SKM-1 treated with dmso at 0.1 percent for 144 hours (cell line): ENCODE measurements at regions not wholly inside any gene's neighbourhood (a gene's known extent, or its start where the extent isn't known, plus 50 kb on each side); places are given as distances from the start of the nearest gene placed in this dataset.

ENCODE experiments used
- DNase-seq: peaks from one replicate; lab custom pipeline; 2025; ENCODE audit not compliant: unreplicated experiment; lab: John Stamatoyannopoulos, UW

- DNase-seq: no peak
Measured at GRCh38 chr11:127625402-127625801, 624.8 kb upstream of the KIRREL3 start.

GRCh38 chr11:127624306-127624856 is 623.8 kb upstream of the KIRREL3 start:
- no peak for DNase-seq

GRCh38 chr11:127622686-127623085 is 622.1 kb upstream of the KIRREL3 start:
- DNase-seq: no peak

GRCh38 chr11:127620671-127621070 is 620.1 kb upstream of the KIRREL3 start:
- DNase-seq: no peak

GRCh38 chr11:127619946-127620345 is 619.4 kb upstream of the KIRREL3 start:
- DNase-seq: no peak

- no peak for DNase-seq
Measured at GRCh38 chr11:127618721-127619120, 618.2 kb upstream of the KIRREL3 start.

- no peak for DNase-seq
Measured at GRCh38 chr11:127616158-127616557, 615.6 kb upstream of the KIRREL3 start.

- DNase-seq: no peak
Measured at GRCh38 chr11:127612607-127613006, 612.0 kb upstream of the KIRREL3 start.

- DNase-seq: no peak
Measured at GRCh38 chr11:127609025-127609773, 608.6 kb upstream of the KIRREL3 start.

- no peak for DNase-seq
Measured at GRCh38 chr11:127607487-127608085, 607.0 kb upstream of the KIRREL3 start.

GRCh38 chr11:127601578-127601977 is 601.0 kb upstream of the KIRREL3 start:
- DNase-seq: no peak

GRCh38 chr11:127600674-127601073 is 600.1 kb upstream of the KIRREL3 start:
- DNase-seq: no peak

GRCh38 chr11:127598476-127598875 is 597.9 kb upstream of the KIRREL3 start:
- DNase-seq: no peak

GRCh38 chr11:127596433-127596832 is 595.9 kb upstream of the KIRREL3 start:
- DNase-seq: no peak

GRCh38 chr11:127592371-127592770 is 591.8 kb upstream of the KIRREL3 start:
- DNase-seq: no peak

GRCh38 chr11:127590314-127590713 is 589.7 kb upstream of the KIRREL3 start:
- DNase-seq: no peak

- DNase-seq: no peak
Measured at GRCh38 chr11:127588431-127588830, 587.9 kb upstream of the KIRREL3 start.

GRCh38 chr11:127587511-127587910 is 586.9 kb upstream of the KIRREL3 start:
- no peak for DNase-seq

- no peak for DNase-seq
Measured at GRCh38 chr11:127576210-127576609, 575.6 kb upstream of the KIRREL3 start.

- no peak for DNase-seq
Measured at GRCh38 chr11:127574478-127574877, 573.9 kb upstream of the KIRREL3 start.

GRCh38 chr11:127568891-127569290 is 568.3 kb upstream of the KIRREL3 start:
- DNase-seq: no peak

- DNase-seq: no peak
Measured at GRCh38 chr11:127567237-127567932, 566.8 kb upstream of the KIRREL3 start.
